ENCODE measurements at regions not wholly inside any gene's neighbourhood (a gene's known extent, or its start where the extent isn't known, plus 50 kb on each side); places are given as distances from the start of the nearest gene placed in this dataset.

DNA sequence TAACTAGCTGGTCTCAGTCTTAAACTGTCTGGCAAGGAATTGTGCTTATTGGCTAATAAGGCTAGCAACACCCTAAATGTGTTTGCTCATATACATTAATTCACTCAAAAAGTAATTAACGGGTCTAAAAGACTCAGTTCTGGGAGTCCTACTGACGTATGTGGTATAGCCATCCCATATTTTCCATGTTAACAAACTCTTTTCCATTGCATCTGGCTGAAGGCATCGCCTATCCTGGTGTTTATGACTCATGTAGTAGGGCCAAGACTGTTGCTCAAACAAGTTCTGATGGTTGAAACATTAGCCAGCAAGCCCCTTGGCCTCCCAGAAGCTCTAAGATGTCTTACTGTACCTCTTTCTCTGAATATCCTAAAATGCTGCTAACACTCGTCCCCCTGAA lies 98.5 kb downstream of the PHLDA1 start:
- Histone ChIP-seq H4K20me1 (replicated peaks; ENCODE audit: insufficient read depth) (no peaks in the 10 kb centered on the region), H3K4me3 (no peak overlapping the region), H3K36me3 (ENCODE audit: insufficient read depth) (no peaks in the 10 kb centered on the region), H3K27ac (ENCODE audit: low read depth) (no peak overlapping the region), H3K4me2 (no peak overlapping the region), H3F3A (replicated peaks; ENCODE audit: low read depth) (no peaks in the 10 kb centered on the region), H3K9me2 (ENCODE audit: insufficient read depth) (no peaks in the 10 kb centered on the region; the same call in 1 of the 2 replicates), H2AFZ (no peak overlapping the region), H3K27me3 (ENCODE audit: insufficient read depth) (peaks cover 10% of the 10 kb centered on the region; the same call in 1 of the 2 replicates), H3K79me2 (replicated peaks; ENCODE audit: insufficient read depth) (no peaks in the 10 kb centered on the region), H3K4me1 (ENCODE audit: insufficient read depth) (peaks cover 24% of the 10 kb centered on the region)
- no peak overlapping the region for H3K27ac Mint-ChIP-seq
- H3K27me3 Mint-ChIP-seq (ENCODE audit: insufficient read depth, low read depth, poor library complexity): no peaks in the 10 kb centered on the region
- no peaks in the 10 kb centered on the region for H3K36me3 Mint-ChIP-seq (ENCODE audit: low read depth)
- H3K4me1 Mint-ChIP-seq: peaks cover 6% of the 10 kb centered on the region
- H3K9me3 Mint-ChIP-seq: no peaks in the 10 kb centered on the region
- no peak for DNase-seq (ENCODE audit: low spot score)
- TF ChIP-seq, protein P1, sequence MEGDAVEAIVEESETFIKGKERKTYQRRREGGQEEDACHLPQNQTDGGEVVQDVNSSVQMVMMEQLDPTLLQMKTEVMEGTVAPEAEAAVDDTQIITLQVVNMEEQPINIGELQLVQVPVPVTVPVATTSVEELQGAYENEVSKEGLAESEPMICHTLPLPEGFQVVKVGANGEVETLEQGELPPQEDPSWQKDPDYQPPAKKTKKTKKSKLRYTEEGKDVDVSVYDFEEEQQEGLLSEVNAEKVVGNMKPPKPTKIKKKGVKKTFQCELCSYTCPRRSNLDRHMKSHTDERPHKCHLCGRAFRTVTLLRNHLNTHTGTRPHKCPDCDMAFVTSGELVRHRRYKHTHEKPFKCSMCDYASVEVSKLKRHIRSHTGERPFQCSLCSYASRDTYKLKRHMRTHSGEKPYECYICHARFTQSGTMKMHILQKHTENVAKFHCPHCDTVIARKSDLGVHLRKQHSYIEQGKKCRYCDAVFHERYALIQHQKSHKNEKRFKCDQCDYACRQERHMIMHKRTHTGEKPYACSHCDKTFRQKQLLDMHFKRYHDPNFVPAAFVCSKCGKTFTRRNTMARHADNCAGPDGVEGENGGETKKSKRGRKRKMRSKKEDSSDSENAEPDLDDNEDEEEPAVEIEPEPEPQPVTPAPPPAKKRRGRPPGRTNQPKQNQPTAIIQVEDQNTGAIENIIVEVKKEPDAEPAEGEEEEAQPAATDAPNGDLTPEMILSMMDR (conservative IDR thresholded peaks at IDR 0.05; ENCODE audit: low read depth in 2 of 2): no peak
- TF ChIP-seq NANOG (IDR thresholded peaks at IDR 0.05; ENCODE audit: borderline replicate concordance) (no peak), ZNF331 (CRISPR knock-in tag; IDR thresholded peaks at IDR 0.05; ENCODE audit: low read depth) (no peak), POLR2AphosphoS5 (IDR thresholded peaks at IDR 0.05; ENCODE audit: low read depth) (no peak), EZH2phosphoT487 (IDR thresholded peaks at IDR 0.05; ENCODE audit: unreplicated experiment) (no peak), JUNB (IDR thresholded peaks at IDR 0.05; ENCODE audit: unreplicated experiment) (no peak), STAT1 (IDR thresholded peaks at IDR 0.05; ENCODE audit: unreplicated experiment) (no peak), ZNF114 (CRISPR knock-in tag; IDR thresholded peaks at IDR 0.05) (no peak), CREB1 (CRISPR knock-in tag; IDR thresholded peaks at IDR 0.05; ENCODE audit: low read depth) (no peak), EZH2 (IDR thresholded peaks at IDR 0.05; ENCODE audit: low read depth, unreplicated experiment) (no peak)
- TF ChIP-seq, protein P2, sequence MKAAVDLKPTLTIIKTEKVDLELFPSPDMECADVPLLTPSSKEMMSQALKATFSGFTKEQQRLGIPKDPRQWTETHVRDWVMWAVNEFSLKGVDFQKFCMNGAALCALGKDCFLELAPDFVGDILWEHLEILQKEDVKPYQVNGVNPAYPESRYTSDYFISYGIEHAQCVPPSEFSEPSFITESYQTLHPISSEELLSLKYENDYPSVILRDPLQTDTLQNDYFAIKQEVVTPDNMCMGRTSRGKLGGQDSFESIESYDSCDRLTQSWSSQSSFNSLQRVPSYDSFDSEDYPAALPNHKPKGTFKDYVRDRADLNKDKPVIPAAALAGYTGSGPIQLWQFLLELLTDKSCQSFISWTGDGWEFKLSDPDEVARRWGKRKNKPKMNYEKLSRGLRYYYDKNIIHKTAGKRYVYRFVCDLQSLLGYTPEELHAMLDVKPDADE (IDR thresholded peaks at IDR 0.05): no peak
- TF ChIP-seq, protein P3, sequence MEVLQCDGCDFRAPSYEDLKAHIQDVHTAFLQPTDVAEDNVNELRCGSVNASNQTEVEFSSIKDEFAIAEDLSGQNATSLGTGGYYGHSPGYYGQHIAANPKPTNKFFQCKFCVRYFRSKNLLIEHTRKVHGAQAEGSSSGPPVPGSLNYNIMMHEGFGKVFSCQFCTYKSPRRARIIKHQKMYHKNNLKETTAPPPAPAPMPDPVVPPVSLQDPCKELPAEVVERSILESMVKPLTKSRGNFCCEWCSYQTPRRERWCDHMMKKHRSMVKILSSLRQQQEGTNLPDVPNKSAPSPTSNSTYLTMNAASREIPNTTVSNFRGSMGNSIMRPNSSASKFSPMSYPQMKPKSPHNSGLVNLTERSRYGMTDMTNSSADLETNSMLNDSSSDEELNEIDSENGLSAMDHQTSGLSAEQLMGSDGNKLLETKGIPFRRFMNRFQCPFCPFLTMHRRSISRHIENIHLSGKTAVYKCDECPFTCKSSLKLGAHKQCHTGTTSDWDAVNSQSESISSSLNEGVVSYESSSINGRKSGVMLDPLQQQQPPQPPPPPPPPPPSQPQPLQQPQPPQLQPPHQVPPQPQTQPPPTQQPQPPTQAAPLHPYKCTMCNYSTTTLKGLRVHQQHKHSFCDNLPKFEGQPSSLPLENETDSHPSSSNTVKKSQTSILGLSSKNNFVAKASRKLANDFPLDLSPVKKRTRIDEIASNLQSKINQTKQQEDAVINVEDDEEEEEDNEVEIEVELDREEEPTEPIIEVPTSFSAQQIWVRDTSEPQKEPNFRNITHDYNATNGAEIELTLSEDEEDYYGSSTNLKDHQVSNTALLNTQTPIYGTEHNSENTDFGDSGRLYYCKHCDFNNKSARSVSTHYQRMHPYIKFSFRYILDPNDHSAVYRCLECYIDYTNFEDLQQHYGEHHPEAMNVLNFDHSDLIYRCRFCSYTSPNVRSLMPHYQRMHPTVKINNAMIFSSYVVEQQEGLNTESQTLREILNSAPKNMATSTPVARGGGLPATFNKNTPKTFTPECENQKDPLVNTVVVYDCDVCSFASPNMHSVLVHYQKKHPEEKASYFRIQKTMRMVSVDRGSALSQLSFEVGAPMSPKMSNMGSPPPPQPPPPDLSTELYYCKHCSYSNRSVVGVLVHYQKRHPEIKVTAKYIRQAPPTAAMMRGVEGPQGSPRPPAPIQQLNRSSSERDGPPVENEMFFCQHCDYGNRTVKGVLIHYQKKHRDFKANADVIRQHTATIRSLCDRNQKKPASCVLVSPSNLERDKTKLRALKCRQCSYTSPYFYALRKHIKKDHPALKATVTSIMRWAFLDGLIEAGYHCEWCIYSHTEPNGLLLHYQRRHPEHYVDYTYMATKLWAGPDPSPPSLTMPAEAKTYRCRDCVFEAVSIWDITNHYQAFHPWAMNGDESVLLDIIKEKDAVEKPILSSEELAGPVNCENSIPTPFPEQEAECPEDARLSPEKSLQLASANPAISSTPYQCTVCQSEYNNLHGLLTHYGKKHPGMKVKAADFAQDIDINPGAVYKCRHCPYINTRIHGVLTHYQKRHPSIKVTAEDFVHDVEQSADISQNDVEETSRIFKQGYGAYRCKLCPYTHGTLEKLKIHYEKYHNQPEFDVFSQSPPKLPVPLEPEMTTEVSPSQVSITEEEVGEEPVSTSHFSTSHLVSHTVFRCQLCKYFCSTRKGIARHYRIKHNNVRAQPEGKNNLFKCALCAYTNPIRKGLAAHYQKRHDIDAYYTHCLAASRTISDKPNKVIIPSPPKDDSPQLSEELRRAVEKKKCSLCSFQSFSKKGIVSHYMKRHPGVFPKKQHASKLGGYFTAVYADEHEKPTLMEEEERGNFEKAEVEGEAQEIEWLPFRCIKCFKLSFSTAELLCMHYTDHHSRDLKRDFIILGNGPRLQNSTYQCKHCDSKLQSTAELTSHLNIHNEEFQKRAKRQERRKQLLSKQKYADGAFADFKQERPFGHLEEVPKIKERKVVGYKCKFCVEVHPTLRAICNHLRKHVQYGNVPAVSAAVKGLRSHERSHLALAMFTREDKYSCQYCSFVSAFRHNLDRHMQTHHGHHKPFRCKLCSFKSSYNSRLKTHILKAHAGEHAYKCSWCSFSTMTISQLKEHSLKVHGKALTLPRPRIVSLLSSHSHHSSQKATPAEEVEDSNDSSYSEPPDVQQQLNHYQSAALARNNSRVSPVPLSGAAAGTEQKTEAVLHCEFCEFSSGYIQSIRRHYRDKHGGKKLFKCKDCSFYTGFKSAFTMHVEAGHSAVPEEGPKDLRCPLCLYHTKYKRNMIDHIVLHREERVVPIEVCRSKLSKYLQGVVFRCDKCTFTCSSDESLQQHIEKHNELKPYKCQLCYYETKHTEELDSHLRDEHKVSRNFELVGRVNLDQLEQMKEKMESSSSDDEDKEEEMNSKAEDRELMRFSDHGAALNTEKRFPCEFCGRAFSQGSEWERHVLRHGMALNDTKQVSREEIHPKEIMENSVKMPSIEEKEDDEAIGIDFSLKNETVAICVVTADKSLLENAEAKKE (CRISPR knock-in tag; IDR thresholded peaks at IDR 0.05): no peak
- TF ChIP-seq, protein P4, sequence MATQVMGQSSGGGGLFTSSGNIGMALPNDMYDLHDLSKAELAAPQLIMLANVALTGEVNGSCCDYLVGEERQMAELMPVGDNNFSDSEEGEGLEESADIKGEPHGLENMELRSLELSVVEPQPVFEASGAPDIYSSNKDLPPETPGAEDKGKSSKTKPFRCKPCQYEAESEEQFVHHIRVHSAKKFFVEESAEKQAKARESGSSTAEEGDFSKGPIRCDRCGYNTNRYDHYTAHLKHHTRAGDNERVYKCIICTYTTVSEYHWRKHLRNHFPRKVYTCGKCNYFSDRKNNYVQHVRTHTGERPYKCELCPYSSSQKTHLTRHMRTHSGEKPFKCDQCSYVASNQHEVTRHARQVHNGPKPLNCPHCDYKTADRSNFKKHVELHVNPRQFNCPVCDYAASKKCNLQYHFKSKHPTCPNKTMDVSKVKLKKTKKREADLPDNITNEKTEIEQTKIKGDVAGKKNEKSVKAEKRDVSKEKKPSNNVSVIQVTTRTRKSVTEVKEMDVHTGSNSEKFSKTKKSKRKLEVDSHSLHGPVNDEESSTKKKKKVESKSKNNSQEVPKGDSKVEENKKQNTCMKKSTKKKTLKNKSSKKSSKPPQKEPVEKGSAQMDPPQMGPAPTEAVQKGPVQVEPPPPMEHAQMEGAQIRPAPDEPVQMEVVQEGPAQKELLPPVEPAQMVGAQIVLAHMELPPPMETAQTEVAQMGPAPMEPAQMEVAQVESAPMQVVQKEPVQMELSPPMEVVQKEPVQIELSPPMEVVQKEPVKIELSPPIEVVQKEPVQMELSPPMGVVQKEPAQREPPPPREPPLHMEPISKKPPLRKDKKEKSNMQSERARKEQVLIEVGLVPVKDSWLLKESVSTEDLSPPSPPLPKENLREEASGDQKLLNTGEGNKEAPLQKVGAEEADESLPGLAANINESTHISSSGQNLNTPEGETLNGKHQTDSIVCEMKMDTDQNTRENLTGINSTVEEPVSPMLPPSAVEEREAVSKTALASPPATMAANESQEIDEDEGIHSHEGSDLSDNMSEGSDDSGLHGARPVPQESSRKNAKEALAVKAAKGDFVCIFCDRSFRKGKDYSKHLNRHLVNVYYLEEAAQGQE (IDR thresholded peaks at IDR 0.05; ENCODE audit: unreplicated experiment): no peak
- ATAC-seq: no peak
- H3K4me3 Mint-ChIP-seq: no peak overlapping the region

Measured in GM23338 (cell line).